SK-N-SH (cell line): ENCODE measurements at regions not wholly inside any gene's neighbourhood (a gene's known extent, or its start where the extent isn't known, plus 50 kb on each side); places are given as distances from the start of the nearest gene placed in this dataset.

Source experiments
- CTCF ChIA-PET: fragments of 300-600, 350-600 bp; formaldehyde crosslinking; extraction: SDS; loops from one replicate; lab custom pipeline; 2021; lab: Yijun Ruan, JAX
- POLR2A ChIA-PET: fragments of 350-600 bp; sonication (Branson Sonifier 250); formaldehyde crosslinking; extraction: SDS; loops from one replicate; lab custom pipeline; 2020; ENCODE audit warnings: antibody characterized with exemption, inconsistent platforms; lab: Yijun Ruan, JAX
- DNase-seq: peaks from one replicate; pipeline ENCODE4 v3.0.0; 2012
- H2AFZ ChIP-seq: fragments of 200-600 bp; sonication (generic); 2 replicates; pipeline ENCODE4 v1.8.1; 2016; ENCODE audit warnings: antibody characterized with exemption, mild to moderate bottlenecking, low read depth
- H3F3A ChIP-seq: fragments of 200-600 bp; sonication (generic); replicated peaks from 2 replicates; pipeline ENCODE3; 2016; ENCODE audit warnings: antibody characterized with exemption, mild to moderate bottlenecking; ENCODE audit not compliant: insufficient read depth
- H3K27ac ChIP-seq, 2 experiments: fragments of 200-500 bp in 1 of 2; fragments of 200-600 bp in 1 of 2; sonication (Bioruptor generic) in 1 of 2; sonication (generic), shearing (Covaris generic) in 1 of 2; 2 replicates each; pipeline versions ENCODE4 v1.5.1 to v1.6.1; 2014 to 2016; ENCODE audit warnings: low read depth in 2 of 2, inconsistent platforms in 1 of 2, low read length in 1 of 2, mild to moderate bottlenecking in 1 of 2, mixed read lengths in 1 of 2
- H3K27me3 ChIP-seq: fragments of 200-600 bp; sonication (generic), shearing (Covaris generic); 2 replicates; pipeline ENCODE4 v1.6.1; 2016; ENCODE audit warnings: mixed run types; ENCODE audit not compliant: insufficient read depth
- H3K36me3 ChIP-seq, 2 experiments: fragments of 200-500 bp in 1 of 2; fragments of 200-600 bp in 1 of 2; sonication (Bioruptor generic) in 1 of 2; sonication (generic) in 1 of 2; replicated peaks in 1 of 2; 2 replicates each; pipeline versions ENCODE3 to v1.5.1; 2014 to 2016; ENCODE audit warnings: low read length in 1 of 2, mild to moderate bottlenecking in 1 of 2; ENCODE audit not compliant: insufficient read depth in 2 of 2, control insufficient read depth in 1 of 2
- H3K4me1 ChIP-seq, 2 experiments: fragments of 200-500 bp in 1 of 2; fragments of 200-600 bp in 1 of 2; sonication (Bioruptor generic) in 1 of 2; sonication (generic), shearing (Covaris generic) in 1 of 2; 2 replicates each; pipeline versions ENCODE4 v1.5.1 to v1.6.1; 2014 to 2016; ENCODE audit warnings: low read depth in 1 of 2, low read length in 1 of 2, mixed run types in 1 of 2; ENCODE audit not compliant: insufficient read depth in 2 of 2, control insufficient read depth in 1 of 2
- H3K4me2 ChIP-seq: fragments of 200-600 bp; sonication (generic), shearing (Covaris generic); 2 replicates; pipeline ENCODE4 v1.6.1; 2017; ENCODE audit warnings: mixed run types
- H3K4me3 ChIP-seq, 2 experiments: fragments of 200-500 bp in 1 of 2; fragments of 200-600 bp in 1 of 2; sonication (Bioruptor generic) in 1 of 2; sonication (generic), shearing (Covaris generic) in 1 of 2; 2 replicates each; pipeline versions ENCODE4 v1.5.1 to v1.8.1; 2014 to 2016; ENCODE audit warnings: low read depth in 2 of 2, inconsistent platforms in 1 of 2, low read length in 1 of 2, mild to moderate bottlenecking in 1 of 2, mixed read lengths in 1 of 2, moderate library complexity in 1 of 2
- H3K79me2 ChIP-seq: fragments of 200-600 bp; sonication (generic); 2 replicates; pipeline ENCODE4 v1.8.1; 2017; ENCODE audit warnings: mild to moderate bottlenecking; ENCODE audit not compliant: insufficient read depth
- H3K9ac ChIP-seq: fragments of 200-600 bp; sonication (generic); 2 replicates; pipeline ENCODE4 v1.6.1; 2017; ENCODE audit warnings: mixed run types
- H3K9me2 ChIP-seq: fragments of 200-600 bp; sonication (generic); 2 replicates; pipeline ENCODE4 v1.6.1; 2017; ENCODE audit warnings: mixed run types
- H3K9me3 ChIP-seq: fragments of 200-600 bp; sonication (generic); 2 replicates; pipeline ENCODE4 v1.6.1; 2017; ENCODE audit warnings: mixed run types, mild to moderate bottlenecking, moderate library complexity
- H4K20me1 ChIP-seq: fragments of 200-600 bp; sonication (generic); 2 replicates; pipeline ENCODE4 v1.6.1; 2017; ENCODE audit warnings: mild to moderate bottlenecking, mixed run types; ENCODE audit not compliant: insufficient read depth
- CHD2 ChIP-seq: fragments of 150-350 bp; IDR thresholded peaks from 2 replicates; pipeline ENCODE4 v1.6.1; 2018; ENCODE audit warnings: low read length; ENCODE audit not compliant: partially characterized antibody
- ELF1 ChIP-seq: IDR thresholded peaks from 2 replicates; pipeline ENCODE4 v1.4.0; 2012
- EP300 ChIP-seq, 2 experiments: IDR thresholded peaks; 2 replicates each; pipeline versions ENCODE4 v1.4.0 to v1.6.1; 2012; ENCODE audit warnings: borderline replicate concordance in 1 of 2, low read depth in 1 of 2, low read length in 1 of 2
- GABPA ChIP-seq: IDR thresholded peaks from 2 replicates; pipeline ENCODE4 v1.4.0; 2012; ENCODE audit warnings: low read depth, mild to moderate bottlenecking
- IRF3 ChIP-seq: fragments of 150-350 bp; IDR thresholded peaks from 2 replicates; pipeline ENCODE4 v1.6.1; 2016; ENCODE audit warnings: mild to moderate bottlenecking, low read depth, low read length
- JUND ChIP-seq: IDR thresholded peaks from 2 replicates; pipeline ENCODE4 v1.4.0; 2012
- MAX ChIP-seq: IDR thresholded peaks from 2 replicates; pipeline ENCODE4 v1.4.0; 2012; ENCODE audit warnings: low read depth
- MEF2A ChIP-seq: IDR thresholded peaks from 2 replicates; pipeline ENCODE4 v1.4.0; 2012; ENCODE audit warnings: low read depth, borderline replicate concordance
- MXI1 ChIP-seq: IDR thresholded peaks from 2 replicates; pipeline ENCODE4 v1.6.1; 2012; ENCODE audit warnings: mild to moderate bottlenecking, low read depth, low read length, improper control_type of control experiment
- PBX3 ChIP-seq: IDR thresholded peaks from 2 replicates; pipeline ENCODE4; 2012
- RCOR1 ChIP-seq: fragments of 150-350 bp; IDR thresholded peaks from 2 replicates; pipeline ENCODE4 v1.6.1; 2017; ENCODE audit warnings: antibody characterized with exemption, low read length
- RXRA ChIP-seq: IDR thresholded peaks from 2 replicates; pipeline ENCODE4 v1.4.0; 2012; ENCODE audit warnings: low read depth, mild to moderate bottlenecking, borderline replicate concordance
- TAF1 ChIP-seq: IDR thresholded peaks from 2 replicates; pipeline ENCODE4 v1.6.1; 2012; ENCODE audit warnings: low read depth, mild to moderate bottlenecking, low read length, moderate library complexity, borderline replicate concordance
- TCF12 ChIP-seq: IDR thresholded peaks from 2 replicates; pipeline ENCODE4 v1.4.0; 2012
- TEAD4 ChIP-seq: IDR thresholded peaks from 2 replicates; pipeline ENCODE4 v1.4.0; 2012; ENCODE audit warnings: mild to moderate bottlenecking, borderline replicate concordance; ENCODE audit not compliant: insufficient read depth
- USF1 ChIP-seq: IDR thresholded peaks from 2 replicates; pipeline ENCODE4 v1.4.0; 2012; ENCODE audit warnings: low read depth, borderline replicate concordance
- USF2 ChIP-seq: fragments of 150-350 bp; IDR thresholded peaks from 2 replicates; pipeline ENCODE4 v1.6.1; 2017; ENCODE audit warnings: antibody characterized with exemption, low read length, low read depth, borderline replicate concordance
- YY1 ChIP-seq: IDR thresholded peaks from 2 replicates; pipeline ENCODE4 v1.4.0; 2012; ENCODE audit warnings: low read depth, mild to moderate bottlenecking
- WGBS: methylation state at CpG from one replicate; pipeline ENCODE4 v1.1.6; 2017; ENCODE audit warnings: low lambda C conversion rate; 5-methylcytosine and 5-hydroxymethylcytosine counted together

- no peaks in the 10 kb centered on the region for H4K20me1 ChIP-seq
- H3K4me1 ChIP-seq, result no peaks in the 10 kb centered on the region
- no peak overlapping the region for H2AFZ ChIP-seq
- no peak overlapping the region for H3K4me2 ChIP-seq
- no peak overlapping the region for H3K27ac ChIP-seq
- ChIA-PET POLR2A (no interaction called here), CTCF (no interaction called here)
- no peaks in the 10 kb centered on the region for H3K9me2 ChIP-seq
- H3F3A ChIP-seq, result no peaks in the 10 kb centered on the region
- no peaks in the 10 kb centered on the region for H3K9me3 ChIP-seq
- 64% methylated on average over 4 of the region's 4 CpGs for WGBS
- H3K9ac ChIP-seq, result no peak overlapping the region
- H3K79me2 ChIP-seq, result no peaks in the 10 kb centered on the region
- H3K36me3 ChIP-seq, result no peaks in the 10 kb centered on the region
- no peak overlapping the region for H3K4me3 ChIP-seq
- no peaks in the 10 kb centered on the region for H3K27me3 ChIP-seq
- no peak for DNase-seq
- TF ChIP-seq JUND (no peak), CHD2 (no peak), TAF1 (no peak), MAX (no peak), IRF3 (no peak), MEF2A (no peak), RXRA (no peak), PBX3 (no peak), ELF1 (no peak), TEAD4 (no peak), GABPA (no peak), USF1 (no peak), USF2 (no peak), MXI1 (no peak), YY1 (no peak), RCOR1 (no peak)
These were observed 409.4 kb downstream of the GATA3 start for GRCh38 chr10:8463853-8464252.

GRCh38 chr10:8468477-8468876 is 414.0 kb downstream of the GATA3 start:
- no peaks in the 10 kb centered on the region for H3K9me2 ChIP-seq
- no peaks in the 10 kb centered on the region for H3K9me3 ChIP-seq
- no peak for TF ChIP-seq MXI1
- no peak for TF ChIP-seq ELF1
- no peak for TF ChIP-seq EP300 (IDR thresholded peaks at IDR 0.05; ENCODE audit: borderline replicate concordance in 1 of 2, low read depth in 1 of 2, low read length in 1 of 2)
- no peak for TF ChIP-seq TCF12
- TF ChIP-seq MAX, result no peak
- DNase-seq, result no peak
- H3K4me1 ChIP-seq, result no peaks in the 10 kb centered on the region
- H3K9ac ChIP-seq, result no peak overlapping the region
- H2AFZ ChIP-seq, result no peak overlapping the region
- H3K27me3 ChIP-seq, result no peaks in the 10 kb centered on the region
- H3K36me3 ChIP-seq, result no peaks in the 10 kb centered on the region
- no peak overlapping the region for H3K4me2 ChIP-seq
- no peaks in the 10 kb centered on the region for H3F3A ChIP-seq
- no peak overlapping the region for H3K27ac ChIP-seq
- 52% methylated on average over 3 of the region's 3 CpGs for WGBS
- CTCF ChIA-PET, result interaction anchor here (1.2 kb wide), 1 partner anchor 9 kb away, joined by 4 read pairs; no protein-coding TSS in a partner anchor
- no peaks in the 10 kb centered on the region for H4K20me1 ChIP-seq
- no peak overlapping the region for H3K4me3 ChIP-seq
- H3K79me2 ChIP-seq, result no peaks in the 10 kb centered on the region
- POLR2A ChIA-PET, result no interaction called here
